Ascending aorta (tissue), 2 donors: ENCODE measurements at regions not wholly inside any gene's neighbourhood (a gene's known extent, or its start where the extent isn't known, plus 50 kb on each side); places are given as distances from the start of the nearest gene placed in this dataset.
A peak's percentile ranks its signal among the peaks of the same experiment; 100 is the strongest.

Experiments used
- DNase-seq, 2 donors: peaks; one replicate each; pipeline ENCODE4 v3.0.0-alpha.2; 2019; ENCODE audit warnings: low spot score in 2 of 2
- H3K27ac ChIP-seq, 2 donors: fragments of 200-600 bp; sonication (generic); one replicate each; pipeline ENCODE4 v1.5.1; 2016 to 2017; ENCODE audit warnings: mild to moderate bottlenecking in 1 of 2
- H3K27me3 ChIP-seq: fragments of 200-600 bp; sonication (generic); one replicate; pipeline ENCODE4 v1.5.1; 2017
- H3K36me3 ChIP-seq, 2 donors: fragments of 200-600 bp; sonication (generic); one replicate each; pipeline ENCODE4 v1.5.1; 2016
- H3K4me1 ChIP-seq, 2 donors: fragments of 200-600 bp; sonication (generic); one replicate each; pipeline ENCODE4 v1.5.1; 2016 to 2017; ENCODE audit warnings: mild to moderate bottlenecking in 1 of 2
- H3K4me3 ChIP-seq, 2 donors: fragments of 200-600 bp; sonication (generic); one replicate each; pipeline ENCODE4 v1.5.1; 2016 to 2017; ENCODE audit warnings: mild to moderate bottlenecking in 1 of 2
- H3K9me3 ChIP-seq, 2 donors: fragments of 200-600 bp; sonication (generic); one replicate each; pipeline ENCODE4 v1.5.1; 2016
- CTCF ChIP-seq, 3 experiments: fragments of 200-600 bp in 2 of 3; fragments of 450-650 bp in 1 of 3; sonication (generic) in 2 of 3; IDR thresholded peaks; one replicate each; pipeline ENCODE4 v1.5.1; 2016 to 2019; ENCODE audit warnings: antibody characterized with exemption in 3 of 3, mild to moderate bottlenecking in 1 of 3, moderate library complexity in 1 of 3
- intact Hi-C: fragments of 100-400 bp; cut with DNase I; formaldehyde crosslinking; loops from one replicate; pipeline ENCODE4 v1.15.1; 2023

GRCh38 chr2:16727256-16727655, 61.6 kb upstream of the CYRIA start:
- Histone ChIP-seq H3K4me3 (no peak overlapping the region), H3K27ac (peak overlapping the region in 1 of 2 donors; percentile 3), H3K27me3 (no peaks in the 10 kb centered on the region), H3K9me3 (no peaks in the 10 kb centered on the region), H3K4me1 (peaks cover 0 to 3% of the 10 kb centered on the region in 2 donors), H3K36me3 (no peaks in the 10 kb centered on the region)
- intact Hi-C loops, result loop anchor here (2.0 kb wide), 1 partner anchor 60 kb away; no protein-coding TSS in a partner anchor
- no peak for DNase-seq
- TF ChIP-seq CTCF (IDR thresholded peaks at IDR 0.05), result peak in 1 of 3 experiments; percentile 21

- H3K36me3 ChIP-seq, result no peaks in the 10 kb centered on the region
- H3K9me3 ChIP-seq, result no peaks in the 10 kb centered on the region
- no peak overlapping the region for H3K4me3 ChIP-seq
- H3K27ac ChIP-seq, result peak overlapping the region in 1 of 2 donors; percentile 3
- intact Hi-C loops, result loop anchor here (2.0 kb wide), 1 partner anchor 60 kb away; no protein-coding TSS in a partner anchor
- no peak for DNase-seq
- H3K27me3 ChIP-seq, result no peaks in the 10 kb centered on the region
- no peak for TF ChIP-seq CTCF (IDR thresholded peaks at IDR 0.05)
- peaks cover 0 to 3% of the 10 kb centered on the region in 2 donors for H3K4me1 ChIP-seq
Observed at GRCh38 chr2:16726577-16726976, 60.9 kb upstream of the CYRIA start.

GRCh38 chr2:16726147-16726546, 60.5 kb upstream of the CYRIA start:
- Histone ChIP-seq H3K4me1 (peaks cover 0 to 3% of the 10 kb centered on the region in 2 donors), H3K9me3 (no peaks in the 10 kb centered on the region), H3K27ac (no peak overlapping the region), H3K27me3 (no peaks in the 10 kb centered on the region), H3K36me3 (no peaks in the 10 kb centered on the region), H3K4me3 (no peak overlapping the region)
- no peak for DNase-seq
- TF ChIP-seq CTCF (IDR thresholded peaks at IDR 0.05), result no peak
- intact Hi-C loops, result loop anchor here (2.0 kb wide), 1 partner anchor 59 kb away; no protein-coding TSS in a partner anchor

GRCh38 chr2:16725549-16725948, 59.9 kb upstream of the CYRIA start:
- intact Hi-C loops, result no loop called here
- no peaks in the 10 kb centered on the region for H3K36me3 ChIP-seq

GRCh38 chr2:16722677-16723076, 57.0 kb upstream of the CYRIA start:
- no peak overlapping the region for H3K27ac ChIP-seq

More at GRCh38 chr2:16725549-16725948, 59.9 kb upstream of the CYRIA start:
- no peak for TF ChIP-seq CTCF (IDR thresholded peaks at IDR 0.05)
- Histone ChIP-seq H3K4me1 (peaks cover 0 to 3% of the 10 kb centered on the region in 2 donors), H3K27ac (no peak overlapping the region), H3K4me3 (no peak overlapping the region), H3K9me3 (no peaks in the 10 kb centered on the region), H3K27me3 (no peaks in the 10 kb centered on the region)
- no peak for DNase-seq

More at GRCh38 chr2:16722677-16723076, 57.0 kb upstream of the CYRIA start:
- DNase-seq, result no peak
- intact Hi-C loops, result no loop called here
- Histone ChIP-seq H3K4me1 (peaks cover 0 to 1% of the 10 kb centered on the region in 2 donors), H3K4me3 (no peak overlapping the region), H3K9me3 (no peaks in the 10 kb centered on the region), H3K36me3 (no peaks in the 10 kb centered on the region), H3K27me3 (no peaks in the 10 kb centered on the region)
- no peak for TF ChIP-seq CTCF (IDR thresholded peaks at IDR 0.05)
